ENCODE measurements at regions not wholly inside any gene's neighbourhood (a gene's known extent, or its start where the extent isn't known, plus 50 kb on each side); places are given as distances from the start of the nearest gene placed in this dataset.

DNA sequence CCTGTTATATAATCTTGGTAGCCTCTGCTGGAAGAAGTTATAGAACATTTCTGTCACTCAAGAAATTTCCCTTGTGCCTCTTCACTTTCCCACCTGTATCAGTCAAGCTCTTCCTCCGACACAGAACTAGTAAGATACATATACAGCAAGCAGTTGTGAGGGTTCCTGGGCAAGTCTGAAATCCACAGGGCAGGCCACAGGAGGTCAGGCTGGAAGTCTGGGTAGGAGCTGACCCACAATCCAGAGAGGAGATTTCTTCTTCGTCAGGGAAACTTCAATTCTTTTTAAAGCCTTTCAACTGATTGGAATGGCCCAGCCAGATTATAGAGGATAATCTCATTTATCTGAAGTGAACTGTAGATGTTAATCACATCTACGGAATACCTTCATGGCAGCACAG is 96.4 kb upstream of the FMN2 start:
- DNase-seq (ENCODE audit: low read depth): no peak

DNA sequence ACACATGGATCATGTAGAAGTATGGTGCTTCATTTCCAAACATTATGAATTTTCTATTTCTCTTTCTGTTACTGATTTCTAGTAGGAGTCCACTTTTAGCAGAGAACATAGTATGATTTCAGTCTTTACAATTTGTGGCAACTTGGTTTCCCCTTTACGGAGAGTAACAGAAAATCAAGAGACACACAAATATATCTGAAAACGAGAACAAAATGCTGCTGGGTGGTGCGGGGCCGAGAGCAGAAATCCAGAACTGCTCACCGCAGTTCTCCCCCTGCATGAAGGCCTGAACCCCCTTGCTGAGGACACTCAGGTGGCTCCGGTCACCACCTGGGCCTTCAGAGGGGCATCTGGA is 94.5 kb upstream of the FMN2 start:
- DNase-seq (ENCODE audit: low read depth): no peak

DNA sequence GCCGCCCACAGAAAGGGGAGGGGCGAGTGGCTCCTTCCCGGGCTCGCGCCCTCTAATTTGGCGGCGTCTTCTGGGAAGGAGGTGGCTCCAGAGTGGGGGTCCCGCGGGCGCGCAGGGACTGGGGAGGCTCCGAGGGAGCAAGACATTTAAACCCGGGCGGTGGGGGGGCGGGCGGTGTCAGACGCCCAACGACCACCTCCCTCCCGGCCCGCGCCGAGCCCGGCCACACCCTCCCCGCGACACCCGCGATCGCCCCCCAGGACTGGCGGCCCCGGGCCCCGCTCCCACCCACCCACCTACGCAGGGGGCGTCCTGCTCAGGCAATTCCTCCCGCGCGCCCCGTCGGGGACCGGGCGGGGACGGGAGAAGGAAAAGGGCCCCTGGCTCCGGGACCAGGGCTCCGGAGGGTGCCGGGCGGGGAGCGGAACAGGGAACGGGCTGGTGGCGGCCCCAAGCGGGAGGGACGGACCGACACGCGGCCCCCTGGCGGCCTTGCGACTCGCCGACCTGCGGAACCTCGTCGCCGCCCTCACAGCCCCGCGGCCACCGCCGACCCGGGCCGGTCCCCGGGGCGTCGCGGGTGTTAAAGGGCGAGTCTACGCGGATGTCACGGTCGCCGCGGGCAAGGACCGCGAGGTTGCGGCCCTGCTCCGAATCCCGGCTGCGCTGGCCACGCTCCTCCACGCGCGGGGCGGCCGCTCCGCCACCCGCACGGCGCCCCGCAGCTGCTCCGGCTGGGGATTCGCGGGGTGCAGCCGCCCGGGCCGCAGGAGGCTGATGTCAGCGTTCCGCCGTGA is 94.0 kb upstream of the FMN2 start:
- peak; percentile 10 for DNase-seq (ENCODE audit: low read depth)

DNA sequence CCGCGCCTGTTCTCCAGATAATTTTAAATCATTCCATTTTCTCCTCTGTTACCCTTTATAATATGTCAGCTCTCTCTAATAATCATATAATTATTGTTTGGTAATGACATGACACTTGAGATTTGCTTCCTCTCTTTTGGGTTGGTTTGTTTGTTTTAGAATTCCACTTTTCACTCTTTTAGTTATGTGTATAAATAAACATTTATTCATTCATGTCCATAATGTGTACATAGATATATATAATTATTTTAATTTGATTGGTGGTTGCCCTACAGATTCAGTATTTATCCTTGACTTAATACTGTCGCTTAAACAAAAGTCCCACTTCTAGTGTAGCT is 93.4 kb upstream of the FMN2 start:
- no peak for DNase-seq (ENCODE audit: low read depth)

DNA sequence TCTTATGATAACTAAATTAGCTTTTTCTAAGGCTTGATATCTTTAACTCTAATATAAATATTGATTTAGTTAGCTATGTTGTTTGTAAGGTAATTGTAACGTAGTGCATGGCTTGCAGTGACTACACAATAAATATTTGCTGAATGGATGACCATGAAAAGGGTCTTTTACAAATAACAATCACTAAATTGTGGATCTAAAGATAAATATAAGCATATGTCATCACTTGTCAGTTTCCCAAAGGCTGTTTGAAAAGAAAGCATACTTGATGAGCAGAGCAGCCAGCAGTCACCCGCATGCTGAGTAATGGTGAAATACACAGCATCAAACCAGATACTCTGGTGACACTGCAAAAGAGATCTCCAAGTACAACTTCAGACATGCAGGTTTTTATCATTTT is 92.5 kb upstream of the FMN2 start:
- no peak for DNase-seq (ENCODE audit: low read depth)

DNA sequence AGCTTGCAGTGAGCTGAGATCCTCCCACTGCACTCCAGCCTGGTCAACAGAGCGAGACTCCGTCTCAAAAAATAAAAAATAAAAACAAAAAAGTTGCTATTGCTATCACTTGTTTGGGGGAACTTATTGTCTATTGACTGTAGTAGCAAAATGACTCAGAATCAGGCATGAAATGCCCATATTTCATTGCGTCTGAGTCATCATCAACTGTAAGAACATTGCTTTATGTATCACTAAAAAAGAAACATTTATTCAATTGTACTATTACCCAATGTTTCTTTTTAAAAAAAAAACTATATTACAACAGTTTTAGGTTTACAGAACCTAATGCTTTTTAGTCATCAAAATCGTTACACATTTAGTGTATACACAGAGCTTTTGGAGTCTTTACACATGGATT is 91.0 kb upstream of the FMN2 start:
- no peak for DNase-seq (ENCODE audit: low read depth)

DNA sequence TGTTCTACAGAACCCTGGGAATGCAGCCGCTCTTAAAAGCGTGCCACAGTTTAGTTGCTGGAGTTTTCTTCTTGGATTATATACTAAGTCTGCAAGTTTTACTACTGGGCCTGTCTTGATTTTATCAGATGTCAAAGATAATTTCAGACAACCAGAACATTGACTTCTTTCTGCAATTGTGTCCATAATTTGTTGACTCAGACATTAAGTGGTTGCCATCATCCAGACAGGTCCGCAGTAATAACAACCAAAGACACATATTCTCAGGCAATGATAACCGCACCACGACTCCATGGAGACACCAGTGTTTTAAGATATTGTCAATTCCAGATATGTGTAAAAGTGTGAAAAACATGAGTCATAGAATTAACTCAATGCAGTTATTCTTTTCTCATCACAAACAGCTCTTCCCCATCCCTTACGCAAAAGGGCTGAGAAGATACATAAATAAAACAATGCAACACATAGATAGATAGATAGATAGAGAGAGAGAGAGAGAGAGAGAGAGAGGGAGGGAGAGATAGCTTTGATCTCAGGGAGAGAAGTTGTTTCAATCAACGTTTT is 90.4 kb upstream of the FMN2 start:
- DNase-seq (ENCODE audit: low read depth): no peak

DNA sequence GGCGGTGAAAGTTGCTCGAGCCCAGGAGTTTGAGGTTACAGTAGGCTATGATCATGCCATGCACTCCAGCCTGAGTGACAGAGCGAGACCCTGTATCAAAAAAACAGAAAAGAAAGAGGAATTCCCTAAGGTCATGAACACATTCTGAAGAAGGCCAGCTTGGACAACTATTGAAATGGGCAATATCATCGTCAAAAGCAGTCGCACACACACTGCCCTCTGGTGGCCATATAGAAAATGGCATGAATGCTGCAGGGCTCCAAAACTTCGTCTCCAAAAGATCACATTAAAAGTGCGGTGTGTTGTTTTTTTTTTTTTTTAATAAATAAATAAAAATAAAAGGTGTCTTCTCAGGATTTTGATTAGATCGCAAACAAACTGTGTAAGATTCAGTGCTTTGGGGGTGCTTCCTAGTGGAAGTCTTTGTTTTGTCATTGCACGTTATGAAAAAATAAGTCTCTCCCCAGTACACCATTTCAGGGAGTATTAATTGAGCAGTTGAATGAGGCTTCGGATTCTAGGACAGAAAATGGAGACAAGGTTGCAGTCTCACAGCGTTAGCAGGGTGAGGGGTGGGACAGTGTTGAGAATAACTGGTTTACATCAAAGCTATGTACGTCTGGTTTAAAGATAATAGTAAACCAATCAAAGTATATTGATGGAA is 87.5 kb upstream of the FMN2 start:
- no peak for DNase-seq (ENCODE audit: low read depth)

DNA sequence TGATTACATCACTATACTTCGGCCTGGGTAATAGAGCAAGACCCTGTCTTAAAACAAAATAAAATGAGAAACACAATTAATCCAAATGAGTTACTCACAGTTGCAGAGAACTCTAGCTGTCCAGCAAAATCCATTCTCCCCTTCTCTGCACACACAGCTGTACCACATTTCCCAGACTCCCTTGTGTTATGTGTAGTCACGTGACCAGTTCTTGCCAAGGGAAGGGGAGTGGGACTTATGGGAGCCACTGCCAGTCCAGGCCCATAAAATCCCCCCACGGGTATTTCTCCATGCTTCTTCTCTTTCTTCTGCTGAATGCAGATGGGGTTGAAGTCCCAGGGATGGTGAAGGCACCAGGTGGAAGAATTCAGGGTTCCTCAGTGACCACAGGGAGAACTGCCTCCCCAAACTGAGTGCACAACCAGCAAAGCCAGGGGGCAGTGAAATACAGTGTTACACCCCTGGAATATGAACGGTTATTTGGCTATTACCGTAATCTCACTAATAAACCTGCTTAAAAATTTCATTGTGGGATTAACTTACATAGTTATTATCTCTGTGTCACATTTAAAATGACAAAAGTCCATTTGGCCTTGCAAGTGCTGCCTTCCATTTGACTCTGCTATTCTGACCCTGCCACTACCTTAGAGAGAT is 85.6 kb upstream of the FMN2 start:
- DNase-seq (ENCODE audit: low read depth): no peak

DNA sequence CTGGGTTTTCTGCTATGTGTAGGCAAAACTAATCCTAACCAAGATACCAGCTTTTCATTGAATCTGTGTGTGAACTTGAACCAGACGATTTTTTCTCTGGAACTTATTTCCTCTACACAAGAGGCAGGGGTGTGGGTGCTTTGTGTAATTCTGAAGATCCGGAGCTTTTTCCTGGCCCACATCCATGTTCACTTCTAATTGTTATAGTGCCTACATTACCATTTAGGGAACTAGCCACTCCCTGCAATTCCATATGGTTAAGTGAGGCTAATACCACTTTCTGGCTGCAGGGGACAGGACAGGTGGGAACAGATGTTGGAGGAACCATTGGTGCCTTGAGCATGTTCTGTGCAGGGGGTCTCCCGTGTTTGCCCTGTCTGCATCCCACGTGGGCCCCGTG is 83.4 kb upstream of the FMN2 start:
- no peak for DNase-seq (ENCODE audit: low read depth)

DNA sequence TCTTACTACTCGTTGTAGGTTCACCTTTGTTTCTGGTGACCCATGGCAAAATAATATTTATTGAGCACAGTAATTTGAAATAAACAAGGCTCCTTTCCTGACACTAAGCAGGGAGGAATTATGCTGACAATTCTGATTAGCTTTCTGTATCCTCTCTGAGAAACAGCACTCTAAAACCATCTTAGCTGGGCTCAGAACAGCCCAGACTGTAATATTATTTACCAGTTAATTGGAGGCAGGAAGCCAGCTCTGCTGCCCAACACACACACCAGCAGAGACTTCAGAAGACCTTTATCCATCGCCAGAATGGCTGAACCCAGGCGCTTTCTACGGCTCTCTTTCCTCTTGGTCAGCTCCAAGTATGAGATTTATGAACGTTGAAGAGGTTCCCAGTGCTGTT is 77.6 kb upstream of the FMN2 start:
- DNase-seq (ENCODE audit: low read depth): no peak

DNA sequence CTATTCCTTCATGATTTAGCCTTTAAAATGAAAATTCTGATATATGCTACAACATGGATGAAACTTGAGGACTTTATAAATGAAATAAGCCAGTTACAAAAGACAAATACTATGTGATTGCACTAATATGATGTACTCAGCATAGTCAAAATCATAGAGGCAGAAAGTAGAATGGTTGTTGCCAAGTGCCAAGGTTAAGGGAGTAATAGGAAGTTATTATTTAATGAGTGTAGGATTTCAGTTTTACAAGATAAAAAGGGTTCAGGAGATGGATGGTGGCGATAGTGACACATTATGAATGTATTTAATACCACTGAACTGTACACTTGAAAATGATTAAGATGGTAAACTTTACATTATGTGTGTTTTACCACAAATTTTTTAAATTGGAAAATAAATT is 73.1 kb upstream of the FMN2 start:
- no peak for DNase-seq (ENCODE audit: low read depth)

DNA sequence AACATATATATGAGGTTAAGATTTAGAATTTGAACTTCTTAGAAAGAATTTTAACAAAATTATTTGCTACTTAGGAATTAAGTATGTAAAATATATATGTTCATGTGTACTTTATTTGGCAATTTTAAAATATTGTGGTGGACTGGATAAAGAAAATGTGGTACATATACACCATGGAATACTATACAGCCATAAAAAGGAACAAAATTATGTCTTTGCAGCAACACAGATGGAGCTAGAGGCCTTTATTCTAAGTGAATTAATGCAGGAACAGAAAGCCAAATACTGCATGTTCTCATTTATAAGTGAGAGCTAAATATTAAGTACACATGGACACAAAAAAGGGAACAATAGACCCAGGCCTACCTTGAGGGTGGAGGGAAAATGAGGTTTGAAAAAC is 72.2 kb upstream of the FMN2 start:
- DNase-seq (ENCODE audit: low read depth): no peak

DNA sequence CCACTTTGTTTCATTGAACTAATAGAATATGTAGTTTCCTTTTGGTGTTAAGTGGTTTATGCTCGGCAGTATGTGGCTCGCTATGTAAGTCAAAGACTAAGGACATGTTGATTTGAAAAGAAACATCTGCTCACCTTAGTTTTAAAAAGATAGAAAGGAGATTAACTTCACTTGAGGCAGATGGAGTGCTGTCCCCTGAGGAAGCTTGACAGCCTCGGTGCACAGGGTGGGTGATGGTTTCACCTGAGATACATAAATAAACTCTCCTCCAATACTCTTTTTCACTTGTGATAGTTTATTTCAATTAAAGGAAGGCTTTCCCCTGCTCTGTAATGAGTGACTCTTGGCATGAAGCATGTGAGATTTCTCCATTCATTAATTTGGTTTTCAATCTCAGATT is 70.8 kb upstream of the FMN2 start:
- DNase-seq (ENCODE audit: low read depth): no peak

DNA sequence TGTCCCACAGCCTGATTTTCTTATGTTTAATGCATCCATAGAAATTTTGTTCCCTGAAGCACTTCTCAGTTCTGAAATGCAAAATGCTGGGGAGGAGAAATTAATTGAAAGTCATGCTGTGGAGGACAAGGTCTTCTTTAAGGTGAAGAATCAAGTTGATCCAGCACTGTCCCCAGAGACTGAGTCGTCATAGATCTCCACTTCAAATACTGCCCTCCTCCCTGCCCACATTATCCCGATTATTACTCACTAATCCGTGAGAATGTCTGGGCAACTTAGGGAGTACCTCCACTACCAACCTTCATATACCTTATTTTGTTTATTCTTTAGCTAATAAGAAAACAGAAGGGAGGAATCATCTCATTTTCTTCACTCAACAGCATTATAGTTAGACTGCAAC is 70.0 kb upstream of the FMN2 start:
- no peak for DNase-seq (ENCODE audit: low read depth)

DNA sequence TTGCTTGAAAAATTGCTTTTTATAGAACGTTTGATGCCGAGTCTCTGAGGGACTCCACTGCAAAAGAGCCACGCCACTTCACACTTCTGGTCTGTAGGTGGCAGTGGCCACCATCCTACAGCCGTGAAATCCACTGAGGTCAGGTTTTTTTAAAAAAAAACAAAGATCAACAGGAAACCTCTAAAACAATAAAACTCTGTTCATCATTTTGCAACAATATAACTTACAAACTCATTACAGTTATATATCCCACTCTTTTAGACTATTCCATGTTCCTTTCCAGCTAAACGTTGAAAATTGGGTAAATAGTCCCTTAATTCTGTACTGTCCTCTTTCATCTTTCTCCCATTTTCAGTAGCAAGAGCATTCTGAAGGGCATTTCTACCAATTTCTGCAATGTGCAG is 64.6 kb upstream of the FMN2 start:
- DNase-seq (ENCODE audit: low read depth): no peak

DNA sequence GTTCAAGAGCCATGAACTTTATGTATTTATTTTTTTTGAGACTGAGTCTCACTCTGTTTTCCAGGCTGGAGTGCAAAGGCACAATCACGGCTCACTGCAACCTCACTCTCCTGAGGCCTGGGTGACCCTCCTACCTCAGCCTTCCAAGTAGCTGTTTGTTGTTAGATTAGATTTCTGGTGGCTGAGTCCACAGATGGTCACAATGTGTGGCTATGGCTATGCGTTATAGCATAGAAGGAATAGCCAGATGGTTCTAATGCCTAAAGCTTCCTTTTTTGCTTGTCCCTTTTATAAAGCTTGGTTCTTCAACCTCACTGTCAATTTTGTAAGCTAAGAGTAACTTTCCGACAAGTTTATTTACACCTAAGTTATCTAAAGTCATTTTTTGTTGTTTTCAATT is 62.3 kb upstream of the FMN2 start:
- DNase-seq (ENCODE audit: low read depth): no peak

DNA sequence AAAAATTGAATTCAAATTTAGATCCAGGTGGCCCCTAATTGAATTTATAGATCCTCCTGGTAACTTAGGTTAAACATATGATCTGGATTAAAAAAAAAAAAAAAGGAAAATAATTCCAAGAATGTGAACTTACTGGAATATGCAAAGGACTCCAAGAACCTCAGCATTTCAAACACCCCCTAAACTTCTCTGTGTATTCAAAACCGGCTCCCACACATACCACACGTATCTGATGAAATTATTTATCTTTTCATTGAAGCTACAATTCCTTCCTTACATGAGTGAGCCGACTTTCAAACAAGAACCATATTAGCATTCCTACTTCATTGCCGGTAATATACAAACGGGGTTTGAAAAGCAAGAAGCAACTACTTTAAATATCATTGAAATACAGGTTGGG is 61.4 kb upstream of the FMN2 start:
- DNase-seq (ENCODE audit: low read depth): no peak

DNA sequence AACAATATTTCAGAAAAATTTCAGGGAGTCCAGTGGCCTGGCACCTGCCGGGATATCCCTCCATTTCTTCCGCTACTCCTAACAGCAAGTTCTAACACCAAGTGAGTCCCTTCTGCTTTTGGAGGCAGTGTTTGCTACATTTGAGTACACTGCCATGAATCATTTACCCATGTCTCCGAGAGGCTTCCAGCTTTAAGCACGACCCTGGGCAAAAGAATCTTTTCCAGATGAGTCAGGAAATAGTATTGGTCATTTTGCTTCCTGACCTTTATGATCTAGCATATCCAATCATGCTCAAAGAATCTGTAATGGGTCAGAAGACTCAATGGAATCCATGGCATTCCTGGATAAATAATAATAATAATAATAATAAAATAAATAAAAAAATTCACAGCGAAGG is 60.7 kb upstream of the FMN2 start:
- DNase-seq (ENCODE audit: low read depth): no peak

DNA sequence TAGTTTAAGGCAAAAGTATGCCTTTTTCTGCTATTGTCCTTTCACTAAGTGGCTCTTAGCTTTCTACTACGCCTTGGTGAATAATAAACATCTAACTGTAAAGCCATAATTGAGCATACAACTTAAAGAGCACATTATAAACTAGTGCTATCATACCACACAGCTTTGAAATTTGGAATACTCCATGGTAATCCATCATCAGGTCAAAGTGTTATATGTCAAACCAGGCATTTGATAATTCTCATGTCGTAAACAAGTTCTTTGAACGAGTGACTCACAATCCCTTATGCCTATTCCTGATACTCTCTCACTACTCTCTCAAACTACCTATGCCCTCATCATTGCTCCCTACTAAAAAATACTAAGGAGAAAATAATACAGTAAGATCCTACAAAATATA is 60.3 kb upstream of the FMN2 start:
- no peak for DNase-seq (ENCODE audit: low read depth)

DNA sequence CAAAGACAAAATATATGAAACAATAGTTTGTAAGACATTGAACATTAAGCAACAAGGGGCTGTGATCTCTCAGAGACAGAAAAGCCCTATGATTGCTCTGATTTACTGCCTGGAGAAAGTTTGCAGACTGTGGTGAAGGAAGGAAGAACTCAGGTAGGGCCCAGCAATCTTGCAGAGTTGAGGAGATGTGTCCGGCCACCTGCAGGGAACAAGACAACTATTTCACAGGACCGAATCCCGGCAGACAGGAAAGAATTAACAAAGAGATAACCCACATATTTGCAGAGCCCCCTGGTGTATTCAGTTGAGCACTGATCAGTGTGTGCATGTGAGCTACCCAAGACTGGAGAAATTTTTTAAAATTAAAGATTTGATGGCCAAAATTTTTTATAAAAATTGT is 58.3 kb upstream of the FMN2 start:
- no peak for DNase-seq (ENCODE audit: low read depth)

DNA sequence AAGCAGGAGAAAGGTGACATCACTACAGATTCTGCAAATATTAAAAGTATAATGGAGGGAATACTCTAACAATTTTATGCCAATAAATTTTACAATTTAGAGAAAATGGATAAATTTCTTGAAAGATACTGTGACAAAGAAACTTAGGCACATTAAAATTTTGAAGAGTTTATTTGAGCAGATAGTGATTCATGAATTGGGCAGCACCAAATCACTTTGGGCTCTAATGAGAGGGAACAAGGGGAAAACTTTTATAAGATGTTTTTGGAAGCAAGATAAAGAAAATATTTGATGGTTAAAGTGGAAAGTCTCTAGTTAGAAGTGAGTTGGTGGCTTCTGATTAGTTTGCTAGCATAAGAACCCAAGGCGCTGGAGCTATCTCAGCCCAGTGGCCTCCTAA is 55.2 kb upstream of the FMN2 start:
- no peak for DNase-seq (ENCODE audit: low read depth)
